ENCODE measurements at regions not wholly inside any gene's neighbourhood (a gene's known extent, or its start where the extent isn't known, plus 50 kb on each side); places are given as distances from the start of the nearest gene placed in this dataset.

GRCh38 chr9:115208501-115208900, 90.5 kb upstream of the TNC start:
- DNase-seq (ENCODE audit: low read depth): peak; percentile 89
- TF ChIP-seq, protein P1, sequence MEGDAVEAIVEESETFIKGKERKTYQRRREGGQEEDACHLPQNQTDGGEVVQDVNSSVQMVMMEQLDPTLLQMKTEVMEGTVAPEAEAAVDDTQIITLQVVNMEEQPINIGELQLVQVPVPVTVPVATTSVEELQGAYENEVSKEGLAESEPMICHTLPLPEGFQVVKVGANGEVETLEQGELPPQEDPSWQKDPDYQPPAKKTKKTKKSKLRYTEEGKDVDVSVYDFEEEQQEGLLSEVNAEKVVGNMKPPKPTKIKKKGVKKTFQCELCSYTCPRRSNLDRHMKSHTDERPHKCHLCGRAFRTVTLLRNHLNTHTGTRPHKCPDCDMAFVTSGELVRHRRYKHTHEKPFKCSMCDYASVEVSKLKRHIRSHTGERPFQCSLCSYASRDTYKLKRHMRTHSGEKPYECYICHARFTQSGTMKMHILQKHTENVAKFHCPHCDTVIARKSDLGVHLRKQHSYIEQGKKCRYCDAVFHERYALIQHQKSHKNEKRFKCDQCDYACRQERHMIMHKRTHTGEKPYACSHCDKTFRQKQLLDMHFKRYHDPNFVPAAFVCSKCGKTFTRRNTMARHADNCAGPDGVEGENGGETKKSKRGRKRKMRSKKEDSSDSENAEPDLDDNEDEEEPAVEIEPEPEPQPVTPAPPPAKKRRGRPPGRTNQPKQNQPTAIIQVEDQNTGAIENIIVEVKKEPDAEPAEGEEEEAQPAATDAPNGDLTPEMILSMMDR (IDR thresholded peaks at IDR 0.05; ENCODE audit: insufficient read depth, low read depth, low read length): no peak
- H3K4me3 ChIP-seq (ENCODE audit: low read depth, low read length): no peak overlapping the region

DNA sequence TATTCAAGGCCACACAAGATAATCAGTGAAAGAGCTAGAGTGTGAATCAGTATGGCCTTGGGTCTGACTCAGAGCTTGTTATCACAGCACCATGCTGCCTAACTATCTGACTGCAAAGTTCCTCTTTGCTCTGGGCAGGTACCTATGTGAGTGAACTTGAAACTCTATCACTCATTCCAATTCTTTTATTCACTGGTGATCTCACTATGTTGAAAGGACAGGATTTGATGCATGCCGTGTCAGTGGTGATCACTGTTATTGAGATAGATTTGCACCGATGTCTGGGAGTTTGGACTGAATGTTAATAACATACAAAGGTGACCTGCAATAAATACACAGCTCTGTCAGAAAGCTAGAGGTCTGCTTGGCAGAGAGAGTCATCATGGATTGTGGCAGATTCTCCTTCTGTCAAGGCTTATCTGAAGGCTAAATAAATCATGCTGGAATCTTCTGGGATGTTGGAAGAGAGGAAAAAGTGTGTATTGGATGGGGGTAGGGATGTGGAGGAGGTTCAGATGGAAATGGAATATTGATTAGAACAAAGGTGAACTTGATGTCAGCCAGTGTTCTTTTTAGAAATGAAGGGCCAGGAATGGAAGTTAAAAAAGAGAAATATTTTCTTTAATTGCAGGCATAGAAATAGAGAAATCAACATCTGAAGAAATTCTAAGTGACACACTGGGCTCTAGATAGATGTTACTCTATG, 91.8 kb upstream of the TNC start:
- H3K4me3 ChIP-seq (ENCODE audit: low read depth, low read length): no peak overlapping the region
- DNase-seq (ENCODE audit: low read depth): no peak
- TF ChIP-seq, protein P1 (IDR thresholded peaks at IDR 0.05; ENCODE audit: insufficient read depth, low read depth, low read length): no peak

- DNase-seq (ENCODE audit: low read depth): peak; percentile 71
- TF ChIP-seq, protein P1 (IDR thresholded peaks at IDR 0.05; ENCODE audit: insufficient read depth, low read depth, low read length): no peak
- H3K4me3 ChIP-seq (ENCODE audit: low read depth, low read length): no peak overlapping the region
Observed at GRCh38 chr9:115210699-115211098, 92.7 kb upstream of the TNC start.

DNA sequence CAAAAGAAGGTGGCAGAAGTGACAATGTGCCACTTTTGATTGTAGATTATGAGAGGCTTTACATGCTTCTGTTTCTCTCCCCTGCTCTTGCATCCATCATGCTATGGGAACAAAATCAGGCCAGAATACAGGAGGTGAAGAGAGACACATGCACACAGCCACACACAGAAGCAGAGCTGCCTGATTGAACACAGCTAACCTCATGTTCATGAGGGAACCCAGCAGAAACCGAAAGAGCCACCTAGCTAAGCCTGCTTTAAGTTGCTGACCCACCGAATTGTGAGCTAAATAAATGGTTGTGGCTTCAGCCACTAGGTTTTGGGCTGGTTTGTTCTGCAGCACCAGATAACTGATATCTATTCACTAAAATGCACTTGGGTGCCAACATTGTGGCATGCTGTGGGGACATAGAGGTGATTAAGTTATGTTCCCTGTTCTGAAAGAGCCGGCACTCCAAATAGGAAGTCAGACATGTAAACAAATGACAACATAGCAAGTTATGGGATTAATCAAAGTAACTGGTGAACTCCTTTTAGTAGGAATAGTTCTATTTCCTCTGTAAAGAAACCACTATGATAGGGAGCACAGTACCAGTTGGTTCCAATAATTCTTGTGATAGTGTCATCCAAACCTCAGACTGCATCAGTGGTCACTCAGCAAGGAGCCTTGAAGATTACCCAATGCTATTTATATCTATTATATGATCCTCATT, 93.6 kb upstream of the TNC start:
- DNase-seq (ENCODE audit: low read depth): peak; percentile 71
- no peak overlapping the region for H3K4me3 ChIP-seq (ENCODE audit: low read depth, low read length)
- TF ChIP-seq, protein P1 (IDR thresholded peaks at IDR 0.05; ENCODE audit: insufficient read depth, low read depth, low read length): no peak

- TF ChIP-seq, protein P1 (IDR thresholded peaks at IDR 0.05; ENCODE audit: insufficient read depth, low read depth, low read length): no peak
- no peak overlapping the region for H3K4me3 ChIP-seq (ENCODE audit: low read depth, low read length)
- peak; percentile 48 for DNase-seq (ENCODE audit: low read depth)
Observed at GRCh38 chr9:115212125-115212605, 94.2 kb upstream of the TNC start.

GRCh38 chr9:115212832-115213231, 94.9 kb upstream of the TNC start:
- DNase-seq (ENCODE audit: low read depth): no peak
- H3K4me3 ChIP-seq (ENCODE audit: low read depth, low read length): no peak overlapping the region
- TF ChIP-seq, protein P1 (IDR thresholded peaks at IDR 0.05; ENCODE audit: insufficient read depth, low read depth, low read length): no peak
